ENCODE measurements at regions not wholly inside any gene's neighbourhood (a gene's known extent, or its start where the extent isn't known, plus 50 kb on each side); places are given as distances from the start of the nearest gene placed in this dataset.

DNA sequence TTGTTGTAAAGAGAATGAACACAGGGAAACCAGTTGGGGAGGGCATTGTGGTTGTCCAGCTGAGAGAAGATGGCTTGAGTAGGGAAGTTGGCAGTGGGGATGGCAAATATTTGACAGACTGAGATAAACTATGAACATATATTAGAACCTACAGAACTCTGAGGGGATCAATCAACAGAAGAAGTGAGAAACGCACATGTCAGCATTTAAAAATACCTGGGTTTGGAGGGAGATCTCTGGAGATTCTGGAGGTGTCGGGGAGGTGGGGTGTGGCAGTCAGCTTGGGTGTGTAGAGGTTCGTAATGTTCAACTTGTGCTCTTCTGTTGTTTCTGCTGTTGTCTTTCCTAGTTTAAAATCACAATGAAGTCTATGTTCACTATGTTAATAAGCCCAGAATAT, 517.8 kb downstream of the AACS start:
- Histone ChIP-seq H3K9ac (no peak overlapping the region), H3K4me2 (ENCODE audit: unreplicated experiment) (no peak overlapping the region), H3K9me3 (ENCODE audit: low read depth) (no peaks in the 10 kb centered on the region), H3K4me1 (ENCODE audit: insufficient read depth) (no peaks in the 10 kb centered on the region), H3K4me3 (no peak overlapping the region), H4K20me1 (ENCODE audit: insufficient read depth) (no peaks in the 10 kb centered on the region), H3F3A (ENCODE audit: insufficient read depth) (no peaks in the 10 kb centered on the region), H3K27ac (no peak overlapping the region), H3K36me3 (ENCODE audit: low read depth) (no peaks in the 10 kb centered on the region), H3K27me3 (replicated peaks; ENCODE audit: insufficient read depth) (no peaks in the 10 kb centered on the region), H3K9me2 (ENCODE audit: insufficient read depth) (no peaks in the 10 kb centered on the region), H2AFZ (no peak overlapping the region), H3K79me2 (ENCODE audit: insufficient read depth) (no peaks in the 10 kb centered on the region)
- DNase-seq: no peak
- WGBS, 2 experiments (ENCODE audit: low coverage in 1 of 2, low lambda C conversion rate in 2 of 2, missing lambda C conversion rate in 2 of 2): 18 to 20% methylated on average over 3 of the region's 3 CpGs
- no peak for TF ChIP-seq EZH2phosphoT487 (IDR thresholded peaks at IDR 0.05; ENCODE audit: insufficient read depth, low read depth)
- no peak for TF ChIP-seq EZH2 (IDR thresholded peaks at IDR 0.05; ENCODE audit: insufficient read depth, poor library complexity, severe bottlenecking)
- in situ Hi-C loops (cut with MboI): no loop called here

DNA sequence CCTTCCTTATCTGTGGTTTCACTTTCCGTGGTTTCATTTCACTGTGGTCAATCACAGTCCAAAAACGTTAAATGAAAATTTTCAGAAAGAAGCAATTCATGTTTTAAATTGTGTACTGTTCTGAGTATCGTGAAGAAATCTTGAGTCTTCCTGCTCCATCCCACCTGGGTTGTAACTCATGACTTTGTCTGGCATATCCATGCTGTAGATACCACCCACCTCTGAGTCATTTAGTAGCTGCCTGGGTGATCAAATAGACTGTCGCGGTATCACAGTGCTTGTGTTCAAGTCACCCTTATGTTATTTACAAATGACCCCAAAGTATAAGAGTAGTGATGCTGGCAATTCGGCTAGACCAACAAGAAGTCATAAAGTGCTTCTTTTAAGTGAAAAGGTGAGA, 521.2 kb downstream of the AACS start:
- Histone ChIP-seq H3K4me1 (ENCODE audit: insufficient read depth) (no peaks in the 10 kb centered on the region), H3K36me3 (ENCODE audit: low read depth) (no peaks in the 10 kb centered on the region), H3K79me2 (ENCODE audit: insufficient read depth) (no peaks in the 10 kb centered on the region), H3F3A (ENCODE audit: insufficient read depth) (no peaks in the 10 kb centered on the region), H3K9ac (no peak overlapping the region), H3K4me3 (no peak overlapping the region), H3K4me2 (ENCODE audit: unreplicated experiment) (no peak overlapping the region), H3K27me3 (replicated peaks; ENCODE audit: insufficient read depth) (no peaks in the 10 kb centered on the region), H3K27ac (no peak overlapping the region), H3K9me3 (ENCODE audit: low read depth) (no peaks in the 10 kb centered on the region), H3K9me2 (ENCODE audit: insufficient read depth) (no peaks in the 10 kb centered on the region), H4K20me1 (ENCODE audit: insufficient read depth) (no peaks in the 10 kb centered on the region), H2AFZ (no peak overlapping the region)
- no peak for DNase-seq
- in situ Hi-C loops (cut with MboI): no loop called here
- TF ChIP-seq EZH2phosphoT487 (IDR thresholded peaks at IDR 0.05; ENCODE audit: insufficient read depth, low read depth) (no peak), EZH2 (IDR thresholded peaks at IDR 0.05; ENCODE audit: insufficient read depth, poor library complexity, severe bottlenecking) (no peak)
- WGBS, 2 experiments (ENCODE audit: low coverage in 1 of 2, low lambda C conversion rate in 2 of 2, missing lambda C conversion rate in 2 of 2): 42 to 46% methylated on average over 6 of the region's 6 CpGs

- Histone ChIP-seq H4K20me1 (ENCODE audit: insufficient read depth) (no peaks in the 10 kb centered on the region), H3K4me3 (no peak overlapping the region), H3F3A (ENCODE audit: insufficient read depth) (no peaks in the 10 kb centered on the region), H3K4me1 (ENCODE audit: insufficient read depth) (no peaks in the 10 kb centered on the region), H3K4me2 (ENCODE audit: unreplicated experiment) (no peak overlapping the region), H3K36me3 (ENCODE audit: low read depth) (no peaks in the 10 kb centered on the region), H2AFZ (no peak overlapping the region), H3K9ac (no peak overlapping the region), H3K27ac (no peak overlapping the region), H3K9me3 (ENCODE audit: low read depth) (no peaks in the 10 kb centered on the region), H3K9me2 (ENCODE audit: insufficient read depth) (no peaks in the 10 kb centered on the region), H3K79me2 (ENCODE audit: insufficient read depth) (no peaks in the 10 kb centered on the region), H3K27me3 (replicated peaks; ENCODE audit: insufficient read depth) (no peaks in the 10 kb centered on the region)
- in situ Hi-C loops (cut with MboI): no loop called here
- 0% methylated on average over 1 of the region's 1 CpG for WGBS, 2 experiments (ENCODE audit: low coverage in 1 of 2, low lambda C conversion rate in 2 of 2, missing lambda C conversion rate in 2 of 2)
- no peak for DNase-seq
- no peak for TF ChIP-seq EZH2 (IDR thresholded peaks at IDR 0.05; ENCODE audit: insufficient read depth, poor library complexity, severe bottlenecking)
- TF ChIP-seq EZH2phosphoT487 (IDR thresholded peaks at IDR 0.05; ENCODE audit: insufficient read depth, low read depth): no peak
These were observed 528.0 kb downstream of the AACS start for GRCh38 chr12:125593269-125593668.

GRCh38 chr12:125604976-125605375, 539.7 kb downstream of the AACS start:
- no peaks in the 10 kb centered on the region for H3K4me1 ChIP-seq (ENCODE audit: insufficient read depth)
- no peaks in the 10 kb centered on the region for H3K9me3 ChIP-seq (ENCODE audit: low read depth)

GRCh38 chr12:125606312-125606711, 541.1 kb downstream of the AACS start:
- no peaks in the 10 kb centered on the region for H3K36me3 ChIP-seq (ENCODE audit: low read depth)
- H3K9me3 ChIP-seq (ENCODE audit: low read depth): no peaks in the 10 kb centered on the region
- H3K4me1 ChIP-seq (ENCODE audit: insufficient read depth): no peaks in the 10 kb centered on the region
- H3K27me3 ChIP-seq (replicated peaks; ENCODE audit: insufficient read depth): no peaks in the 10 kb centered on the region
- H3K9me2 ChIP-seq (ENCODE audit: insufficient read depth): no peaks in the 10 kb centered on the region
- H2AFZ ChIP-seq: no peak overlapping the region
- in situ Hi-C loops (cut with MboI): no loop called here
- H3K4me2 ChIP-seq (ENCODE audit: unreplicated experiment): no peak overlapping the region
- H3F3A ChIP-seq (ENCODE audit: insufficient read depth): no peaks in the 10 kb centered on the region
- no peak overlapping the region for H3K27ac ChIP-seq
- no peak for DNase-seq
- H4K20me1 ChIP-seq (ENCODE audit: insufficient read depth): no peaks in the 10 kb centered on the region
- no peak overlapping the region for H3K9ac ChIP-seq
- TF ChIP-seq EZH2 (IDR thresholded peaks at IDR 0.05; ENCODE audit: insufficient read depth, poor library complexity, severe bottlenecking) (no peak), EZH2phosphoT487 (IDR thresholded peaks at IDR 0.05; ENCODE audit: insufficient read depth, low read depth) (no peak)
- no peak overlapping the region for H3K4me3 ChIP-seq
- WGBS, 2 experiments (ENCODE audit: low coverage in 1 of 2, low lambda C conversion rate in 2 of 2, missing lambda C conversion rate in 2 of 2): 23 to 31% methylated on average over 5 of the region's 5 CpGs
- no peaks in the 10 kb centered on the region for H3K79me2 ChIP-seq (ENCODE audit: insufficient read depth)

More at GRCh38 chr12:125604976-125605375, 539.7 kb downstream of the AACS start:
- Histone ChIP-seq H3K79me2 (ENCODE audit: insufficient read depth) (no peaks in the 10 kb centered on the region), H3K27me3 (replicated peaks; ENCODE audit: insufficient read depth) (no peaks in the 10 kb centered on the region), H3F3A (ENCODE audit: insufficient read depth) (no peaks in the 10 kb centered on the region), H3K9me2 (ENCODE audit: insufficient read depth) (no peaks in the 10 kb centered on the region), H3K4me3 (no peak overlapping the region), H4K20me1 (ENCODE audit: insufficient read depth) (no peaks in the 10 kb centered on the region), H3K4me2 (ENCODE audit: unreplicated experiment) (no peak overlapping the region), H3K9ac (no peak overlapping the region), H3K27ac (no peak overlapping the region), H2AFZ (no peak overlapping the region), H3K36me3 (ENCODE audit: low read depth) (no peaks in the 10 kb centered on the region)
- DNase-seq: no peak
- in situ Hi-C loops (cut with MboI): no loop called here
- 20 to 21% methylated on average over 4 of the region's 4 CpGs for WGBS, 2 experiments (ENCODE audit: low coverage in 1 of 2, low lambda C conversion rate in 2 of 2, missing lambda C conversion rate in 2 of 2)
- TF ChIP-seq EZH2 (IDR thresholded peaks at IDR 0.05; ENCODE audit: insufficient read depth, poor library complexity, severe bottlenecking): no peak
- TF ChIP-seq EZH2phosphoT487 (IDR thresholded peaks at IDR 0.05; ENCODE audit: insufficient read depth, low read depth): no peak

Data from GM23248 (cell line).